ENCODE measurements at regions not wholly inside any gene's neighbourhood (a gene's known extent, or its start where the extent isn't known, plus 50 kb on each side); places are given as distances from the start of the nearest gene placed in this dataset.

DNA sequence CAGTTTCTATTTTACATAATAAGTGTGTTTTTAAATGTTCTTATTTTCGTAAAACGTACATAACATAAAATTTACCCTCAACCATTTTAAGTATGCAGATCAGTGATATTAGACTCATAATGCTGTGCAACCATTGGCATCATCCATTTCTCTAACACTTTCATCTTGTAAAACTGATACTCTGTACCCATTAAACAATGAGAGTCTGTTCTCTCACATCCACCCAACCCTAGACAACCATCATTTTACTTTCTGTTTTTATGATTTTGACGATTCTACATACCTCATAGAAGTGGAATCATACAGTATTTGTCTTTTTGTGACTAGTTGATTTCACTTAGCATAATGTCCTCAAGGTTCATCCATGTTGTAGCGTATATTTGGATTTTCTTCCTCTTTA lies 140.4 kb downstream of the TINAG start:
- TF ChIP-seq CTCF (IDR thresholded peaks at IDR 0.05; ENCODE audit: unreplicated experiment): no peak
- Mint-ChIP-seq H3K9me3 (ENCODE audit: low read depth, unreplicated experiment) (peaks cover 2% of the 10 kb centered on the region), H3K27ac (ENCODE audit: unreplicated experiment) (no peak overlapping the region), H3K36me3 (ENCODE audit: insufficient read depth, unreplicated experiment) (no peaks in the 10 kb centered on the region), H3K4me3 (ENCODE audit: low read depth, unreplicated experiment) (no peak overlapping the region), H3K4me1 (ENCODE audit: low read depth, unreplicated experiment) (no peaks in the 10 kb centered on the region), H3K27me3 (ENCODE audit: unreplicated experiment) (no peaks in the 10 kb centered on the region)
- CTCF ChIA-PET: no interaction called here
- no peak for DNase-seq
- intact Hi-C loops (cut with micrococcal nuclease; ENCODE audit: unreplicated experiment): no loop called here
- no TSS peak for BruUV-seq (replicated peaks)

DNA sequence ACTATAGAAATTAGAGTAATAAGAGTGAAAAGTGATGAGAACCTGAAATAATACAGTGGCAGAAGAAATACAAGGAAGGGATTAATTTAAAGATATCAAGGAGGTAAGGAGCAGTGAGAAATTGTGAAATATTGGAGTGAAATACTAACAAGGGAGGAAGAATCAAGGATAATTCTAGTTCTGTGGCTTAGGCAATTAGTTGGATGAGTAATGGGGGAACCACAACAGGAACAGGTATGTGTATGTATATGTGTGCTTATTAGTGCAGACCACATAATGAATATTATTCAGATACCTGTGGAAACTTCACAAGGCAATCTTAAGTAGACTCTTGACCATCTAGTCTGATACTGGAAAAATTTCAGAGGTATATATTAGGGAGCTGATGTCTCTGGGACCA lies 143.3 kb downstream of the TINAG start:
- BruUV-seq (replicated peaks): no TSS peak
- no peaks in the 10 kb centered on the region for H3K36me3 Mint-ChIP-seq (ENCODE audit: insufficient read depth, unreplicated experiment)
- no peak for DNase-seq
- no peak for TF ChIP-seq CTCF (IDR thresholded peaks at IDR 0.05; ENCODE audit: unreplicated experiment)
- H3K27me3 Mint-ChIP-seq (ENCODE audit: unreplicated experiment): no peaks in the 10 kb centered on the region
- H3K4me3 Mint-ChIP-seq (ENCODE audit: low read depth, unreplicated experiment): no peak overlapping the region
- no peaks in the 10 kb centered on the region for H3K4me1 Mint-ChIP-seq (ENCODE audit: low read depth, unreplicated experiment)
- intact Hi-C loops (cut with micrococcal nuclease; ENCODE audit: unreplicated experiment): no loop called here
- H3K27ac Mint-ChIP-seq (ENCODE audit: unreplicated experiment): no peak overlapping the region
- CTCF ChIA-PET: no interaction called here
- H3K9me3 Mint-ChIP-seq (ENCODE audit: low read depth, unreplicated experiment): peaks cover 2% of the 10 kb centered on the region

- H3K4me3 Mint-ChIP-seq (ENCODE audit: low read depth, unreplicated experiment): no peak overlapping the region
- BruUV-seq (replicated peaks): no TSS peak
- CTCF ChIA-PET: interaction anchor here (0.6 kb wide), 1 partner anchor 105 kb away, joined by 5 read pairs; no protein-coding TSS in a partner anchor
- no peak for DNase-seq
- no peak overlapping the region for H3K27ac Mint-ChIP-seq (ENCODE audit: unreplicated experiment)
- intact Hi-C loops (cut with micrococcal nuclease; ENCODE audit: unreplicated experiment): no loop called here
- H3K36me3 Mint-ChIP-seq (ENCODE audit: insufficient read depth, unreplicated experiment): no peaks in the 10 kb centered on the region
- H3K9me3 Mint-ChIP-seq (ENCODE audit: low read depth, unreplicated experiment): no peaks in the 10 kb centered on the region
- no peak for TF ChIP-seq CTCF (IDR thresholded peaks at IDR 0.05; ENCODE audit: unreplicated experiment)
- no peaks in the 10 kb centered on the region for H3K27me3 Mint-ChIP-seq (ENCODE audit: unreplicated experiment)
- no peaks in the 10 kb centered on the region for H3K4me1 Mint-ChIP-seq (ENCODE audit: low read depth, unreplicated experiment)
Measured at GRCh38 chr6:54463354-54464024, 155.2 kb downstream of the TINAG start.

DNA sequence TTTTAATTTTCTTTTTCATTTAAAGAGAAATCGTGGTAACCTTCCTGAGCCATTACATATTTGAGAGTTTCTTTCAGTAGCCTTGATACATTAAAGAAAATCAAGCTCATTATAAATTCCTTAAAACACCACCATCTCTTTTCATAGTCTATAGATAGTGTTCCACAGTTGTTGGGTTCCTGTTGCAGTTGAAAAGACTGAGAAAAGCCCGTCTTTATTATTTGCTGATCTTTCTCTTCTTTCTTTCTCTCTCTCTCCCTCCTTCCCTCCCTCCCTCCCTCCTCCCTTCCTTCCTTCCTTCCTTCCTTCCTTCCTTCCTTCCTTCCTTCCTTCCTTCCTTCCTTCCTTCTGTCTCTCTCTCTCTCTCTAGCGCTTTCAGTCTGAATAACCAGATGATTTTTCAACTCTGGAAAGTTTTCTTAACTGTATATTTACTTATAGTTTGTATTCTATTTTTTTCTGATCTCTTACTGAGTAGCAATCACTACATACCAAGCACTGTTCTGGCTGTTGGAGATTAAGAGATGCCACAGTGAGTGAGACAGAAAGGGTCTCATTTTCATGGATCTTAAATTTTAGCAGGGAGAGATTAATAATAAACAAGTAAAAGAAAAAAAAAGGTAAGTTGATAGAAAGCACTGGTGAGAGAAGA lies 157.5 kb downstream of the TINAG start:
- no peak for TF ChIP-seq CTCF (IDR thresholded peaks at IDR 0.05; ENCODE audit: unreplicated experiment)
- H3K4me3 Mint-ChIP-seq (ENCODE audit: low read depth, unreplicated experiment): no peak overlapping the region
- no peaks in the 10 kb centered on the region for H3K27me3 Mint-ChIP-seq (ENCODE audit: unreplicated experiment)
- no peak for DNase-seq
- no peaks in the 10 kb centered on the region for H3K36me3 Mint-ChIP-seq (ENCODE audit: insufficient read depth, unreplicated experiment)
- H3K4me1 Mint-ChIP-seq (ENCODE audit: low read depth, unreplicated experiment): no peaks in the 10 kb centered on the region
- BruUV-seq (replicated peaks): no TSS peak
- H3K9me3 Mint-ChIP-seq (ENCODE audit: low read depth, unreplicated experiment): no peaks in the 10 kb centered on the region
- CTCF ChIA-PET: no interaction called here
- H3K27ac Mint-ChIP-seq (ENCODE audit: unreplicated experiment): no peak overlapping the region
- intact Hi-C loops (cut with micrococcal nuclease; ENCODE audit: unreplicated experiment): no loop called here

Measured in Calu3 (cell line).